CD1c-positive myeloid dendritic cell (primary cell): ENCODE measurements at regions not wholly inside any gene's neighbourhood (a gene's known extent, or its start where the extent isn't known, plus 50 kb on each side); places are given as distances from the start of the nearest gene placed in this dataset.

Experiments
- DNase-seq: peaks from one replicate; pipeline ENCODE4 v3.0.0-alpha.2; 2016; ENCODE audit errors: extremely low spot score

DNA sequence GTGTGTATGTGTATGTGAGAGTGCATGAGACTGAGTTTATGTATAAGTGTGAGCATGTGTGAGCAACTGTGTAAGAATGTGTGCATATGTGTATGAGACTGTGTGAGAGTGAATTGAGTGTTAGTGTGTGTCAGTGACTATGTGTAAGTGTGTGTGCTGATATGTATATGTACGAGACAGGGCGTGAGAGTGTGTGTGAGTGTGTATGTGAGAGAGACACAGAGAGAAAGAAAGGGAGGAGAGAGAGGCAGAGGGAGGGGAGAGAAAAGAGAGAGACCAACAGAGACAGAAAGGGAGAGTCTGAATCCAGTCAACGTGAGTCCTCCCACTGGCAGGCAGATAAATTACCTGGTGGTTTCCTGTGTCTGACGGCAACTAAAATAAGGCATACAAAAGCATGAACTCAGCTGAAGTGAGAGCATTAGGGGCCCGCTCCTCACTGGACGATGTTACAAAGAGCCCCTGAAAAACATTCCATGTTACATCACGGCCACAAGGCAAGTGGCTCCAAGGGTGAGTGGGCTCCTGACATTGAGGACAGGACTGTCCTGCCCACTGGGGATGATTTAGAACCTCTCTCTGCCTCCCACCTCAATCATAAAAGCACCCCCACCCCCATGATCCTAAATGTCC lies 66.6 kb upstream of the TIAM1 start:
- DNase-seq: no peak

DNA sequence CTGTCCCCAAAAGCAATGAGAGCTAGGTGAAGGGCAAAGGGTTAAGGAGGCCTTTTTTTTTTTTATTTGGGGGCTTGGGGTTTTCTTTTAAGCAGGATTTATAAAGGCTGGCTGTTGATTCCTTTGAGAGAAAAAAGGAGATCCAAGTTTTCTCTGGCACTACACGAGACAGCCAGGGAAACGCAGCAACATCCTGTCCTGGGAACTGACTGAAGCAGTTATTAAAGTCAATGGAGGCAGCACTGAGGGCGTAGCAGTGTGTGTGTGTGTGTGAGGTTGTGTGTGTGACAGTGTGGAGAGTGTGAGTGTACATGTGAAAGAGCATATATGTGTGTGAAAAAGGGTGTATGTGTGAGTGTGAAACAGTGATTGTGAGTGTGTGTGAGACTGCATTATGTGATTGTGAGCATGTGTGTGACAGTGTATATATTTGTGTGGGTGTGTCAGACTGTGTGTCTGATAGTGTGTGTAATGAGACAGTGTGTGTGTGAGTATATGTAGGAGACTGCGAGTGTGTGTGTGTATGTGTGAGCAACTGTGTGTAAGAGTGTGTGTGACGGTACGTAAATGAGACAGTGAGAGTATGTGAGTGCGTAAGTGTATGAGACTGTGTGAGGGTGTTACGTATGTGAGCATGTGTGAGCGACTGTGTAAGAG lies 65.9 kb upstream of the TIAM1 start:
- DNase-seq: no peak

DNA sequence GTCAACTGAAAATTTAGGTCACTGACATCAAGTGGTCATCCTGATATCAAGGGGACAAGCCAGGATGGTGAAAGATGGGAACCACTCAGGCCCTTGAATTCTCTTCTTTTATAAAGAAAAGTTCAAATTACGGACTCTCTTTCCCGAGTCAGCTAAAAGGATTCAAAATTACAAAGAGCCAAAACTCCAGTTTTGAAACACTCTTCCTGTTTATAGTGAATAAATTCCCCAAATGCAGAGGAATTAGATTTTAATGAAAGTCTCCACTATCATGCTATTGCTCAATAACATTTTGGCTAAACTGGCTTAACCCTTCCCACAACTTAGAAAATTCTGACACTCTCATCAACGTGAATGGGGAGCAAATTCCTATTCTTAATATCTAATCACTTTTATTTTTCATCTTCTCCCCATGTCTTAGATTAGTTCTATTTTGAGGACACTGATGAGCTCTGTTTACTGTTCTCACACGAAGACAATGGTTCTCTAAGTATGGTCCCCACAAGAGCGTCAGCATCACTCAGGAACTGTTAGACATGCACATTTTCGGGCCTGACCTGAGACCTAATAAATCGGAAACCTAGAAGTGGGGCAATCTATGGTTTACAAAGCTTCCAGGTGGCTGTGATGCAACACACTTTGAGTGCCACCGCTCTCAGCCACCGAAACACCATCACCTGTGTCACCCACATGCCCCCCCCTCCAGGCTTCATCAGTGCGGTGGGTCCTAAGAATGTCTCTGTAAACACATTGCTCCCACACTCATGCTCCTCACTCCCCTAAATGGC lies 64.4 kb upstream of the TIAM1 start:
- no peak for DNase-seq

DNA sequence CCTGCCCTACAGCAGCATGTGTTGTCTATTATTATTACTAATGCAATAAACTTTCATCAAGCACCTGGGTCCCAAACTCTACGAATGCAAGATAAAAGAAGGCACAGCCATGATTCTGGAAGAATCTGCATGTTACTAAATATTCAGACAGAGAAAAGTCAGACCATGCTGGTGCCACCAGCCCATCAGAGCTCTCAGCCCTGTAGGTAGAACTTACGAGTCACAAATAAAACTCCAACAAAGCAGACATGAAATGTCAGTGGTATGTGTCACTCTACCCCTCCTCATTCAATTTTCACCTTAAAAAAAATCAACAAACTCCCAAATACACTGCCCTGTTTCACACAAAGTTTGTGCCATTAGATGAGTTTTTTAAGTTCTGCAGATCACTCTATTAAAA lies 62.4 kb upstream of the TIAM1 start:
- DNase-seq: no peak

DNA sequence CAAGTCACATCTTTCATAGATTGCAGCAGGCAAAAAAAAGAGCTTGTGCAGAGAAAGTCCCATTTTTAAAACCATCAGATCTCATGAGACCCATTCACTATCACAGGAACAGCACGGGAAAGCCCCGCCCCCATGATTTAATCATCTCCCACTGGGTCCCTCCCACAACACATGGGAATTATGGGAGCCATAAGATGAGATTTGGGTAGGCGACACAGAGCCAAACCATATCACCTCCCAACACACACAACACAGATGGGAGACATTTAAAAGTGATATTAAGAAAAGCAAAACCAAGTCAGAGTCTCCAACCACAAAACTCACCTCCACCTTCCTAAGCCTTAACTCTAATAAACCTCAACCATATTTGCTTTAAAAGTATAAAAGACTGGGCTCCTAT lies 61.5 kb upstream of the TIAM1 start:
- DNase-seq: no peak

DNA sequence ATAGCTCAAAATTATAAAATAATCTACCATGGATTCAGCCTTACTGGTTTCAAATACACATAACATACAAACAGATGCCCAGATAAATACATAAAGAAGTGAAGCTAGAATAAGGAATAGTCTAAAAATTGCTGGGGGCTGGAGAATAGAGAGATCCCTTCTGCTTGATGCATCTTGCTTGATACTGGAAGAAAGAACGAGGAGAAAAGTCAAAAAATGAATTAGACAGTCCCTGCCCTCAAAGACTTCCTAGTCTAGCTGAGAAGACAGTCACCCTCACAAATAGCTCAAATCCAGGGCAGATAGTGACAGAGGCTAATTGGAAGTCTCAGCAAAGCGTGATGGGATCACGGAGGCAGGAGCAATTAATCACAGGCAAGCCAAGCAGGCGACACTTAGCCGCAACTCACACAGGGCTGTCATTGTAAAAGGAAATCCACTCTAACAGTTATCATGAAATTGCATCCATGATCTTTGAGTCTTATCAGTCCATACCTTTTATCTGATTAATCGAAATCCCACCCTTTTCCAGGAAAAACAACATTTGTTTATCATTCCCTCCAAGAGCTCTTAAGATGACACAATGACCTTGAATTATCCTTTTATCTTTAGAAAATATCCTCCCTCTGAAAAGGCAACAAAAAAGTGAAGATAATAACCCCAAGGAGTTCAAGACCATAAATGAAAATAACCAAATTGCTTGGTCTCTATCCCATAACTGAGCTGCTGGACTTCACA lies 59.7 kb upstream of the TIAM1 start:
- DNase-seq: no peak

DNA sequence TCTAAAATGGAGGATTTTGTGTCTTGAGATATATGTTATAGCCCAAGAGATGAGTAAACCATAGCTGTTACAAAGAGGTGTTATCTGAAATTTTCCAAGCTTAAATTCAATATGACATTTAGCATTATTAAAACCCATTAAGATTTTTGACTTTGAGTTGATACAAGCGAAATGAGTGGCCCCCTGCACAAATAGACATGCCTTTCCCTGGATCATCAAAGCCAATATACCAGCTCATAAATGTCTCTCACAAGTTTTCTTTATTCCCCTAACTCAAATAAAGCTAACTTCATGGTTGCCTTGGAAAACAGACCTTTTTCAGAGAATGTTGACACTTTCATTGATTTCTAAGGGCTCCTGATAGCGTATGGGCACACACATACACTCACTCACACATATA lies 55.5 kb upstream of the TIAM1 start:
- no peak for DNase-seq

DNA sequence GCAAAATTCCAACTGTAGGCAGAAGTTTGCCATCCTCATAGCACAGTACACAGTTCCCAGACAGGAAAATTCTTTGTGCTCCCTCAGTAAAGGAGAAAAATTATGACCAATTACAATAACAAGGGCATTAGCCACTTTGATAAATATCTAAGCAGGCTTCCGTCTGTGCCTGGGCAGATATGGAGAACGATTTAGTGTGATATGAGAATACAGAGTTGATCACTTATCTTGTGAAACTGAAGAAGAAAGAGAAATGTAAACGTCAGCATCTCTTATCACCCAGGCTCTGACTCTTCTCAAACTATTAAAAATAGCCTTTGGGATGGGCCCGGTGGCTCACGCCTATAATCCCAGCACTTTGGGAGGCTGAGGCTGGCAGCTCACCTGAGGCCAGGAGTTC lies 54.5 kb upstream of the TIAM1 start:
- DNase-seq: no peak

DNA sequence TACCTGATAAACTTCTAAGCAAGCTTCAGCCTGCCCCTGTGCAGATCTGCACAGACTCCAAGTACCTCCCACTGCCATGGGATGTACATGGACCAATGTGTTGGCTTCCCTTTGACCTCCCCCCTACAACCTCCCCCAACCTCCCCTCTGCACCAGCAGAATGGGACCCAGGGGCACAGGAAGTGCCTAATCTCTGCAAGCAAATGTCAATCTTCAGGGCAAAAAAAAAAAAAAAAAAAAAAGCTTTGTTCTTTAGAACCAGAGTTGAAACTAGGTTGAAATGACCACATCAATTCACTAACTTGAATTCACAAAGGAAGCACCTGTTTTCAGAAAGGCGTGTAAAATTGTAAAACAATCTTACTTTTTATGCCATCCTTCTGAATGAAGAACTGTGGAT lies 53.9 kb upstream of the TIAM1 start:
- no peak for DNase-seq

DNA sequence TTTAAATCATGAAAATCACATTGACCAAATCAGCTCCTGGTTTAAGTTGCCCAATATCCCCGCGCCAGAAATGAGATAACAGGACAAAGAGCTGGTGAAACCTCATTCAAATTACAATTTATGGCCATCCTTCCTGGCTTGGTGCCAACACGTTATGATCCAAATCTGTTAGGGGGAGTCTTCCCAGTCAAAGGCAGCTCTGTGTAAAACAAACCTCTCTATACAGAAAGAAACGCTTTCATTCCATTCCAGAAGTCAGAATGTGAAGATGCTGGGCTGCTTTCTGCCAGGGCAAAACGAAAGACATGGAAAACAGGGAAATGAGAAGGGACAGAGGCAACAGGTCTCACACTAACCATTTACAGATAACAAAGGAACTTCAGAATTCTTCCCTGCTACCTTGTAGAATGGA lies 53.5 kb upstream of the TIAM1 start:
- DNase-seq: no peak

DNA sequence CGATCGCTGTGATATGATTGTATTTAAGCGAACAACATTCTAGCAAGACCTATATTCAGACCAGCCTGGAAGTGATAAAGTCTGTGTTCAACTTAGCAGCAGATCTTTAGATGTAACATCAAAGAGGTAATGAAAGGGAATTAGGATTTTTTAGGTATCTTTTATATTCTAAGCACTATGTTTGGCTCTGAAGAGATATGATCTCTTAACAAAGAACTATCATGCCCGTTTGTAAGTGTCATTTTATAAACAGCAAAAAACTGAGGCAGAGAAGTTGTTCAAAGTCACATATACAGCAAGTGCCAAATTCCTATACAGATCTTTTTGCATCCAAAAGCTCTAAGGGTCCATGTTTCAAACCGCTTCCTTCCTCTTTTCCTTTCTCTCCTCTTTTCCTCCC lies 53.0 kb upstream of the TIAM1 start:
- no peak for DNase-seq

DNA sequence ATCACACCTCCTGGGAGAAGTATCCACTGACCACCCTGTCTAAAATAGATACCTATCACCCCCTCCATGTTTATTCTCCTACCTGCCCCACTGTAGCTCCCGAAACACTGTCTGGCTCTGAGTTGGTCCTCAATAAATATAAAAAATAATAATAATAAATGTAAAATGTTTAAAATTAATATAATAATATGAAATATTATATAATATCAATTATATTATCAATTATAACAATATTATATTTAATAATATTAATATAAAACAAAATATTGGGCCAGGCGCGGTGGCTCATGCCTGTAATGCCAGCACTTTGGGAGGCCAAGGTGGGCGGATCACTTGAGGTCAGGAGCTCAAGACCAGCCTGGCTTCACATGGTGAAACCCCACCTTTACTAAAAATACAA lies 52.3 kb upstream of the TIAM1 start:
- no peak for DNase-seq

DNA sequence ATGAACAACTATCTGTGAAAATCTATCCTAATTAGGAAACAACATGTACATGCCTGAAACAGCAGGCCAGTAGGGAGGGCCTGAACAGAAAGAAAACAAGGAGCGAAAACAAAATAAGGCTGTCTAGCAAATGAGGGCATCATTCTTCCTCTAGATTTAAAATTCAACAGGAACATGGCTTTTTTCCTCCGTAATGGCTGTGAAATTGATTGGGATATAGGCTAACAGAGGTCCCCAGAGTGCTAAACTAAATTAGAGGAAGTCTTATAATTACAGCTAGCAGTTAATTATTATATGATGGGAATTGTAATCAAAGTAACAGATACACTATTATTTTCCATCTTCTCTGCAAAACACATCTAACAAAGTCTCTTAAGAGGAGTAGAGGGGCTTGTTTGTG lies 51.7 kb upstream of the TIAM1 start:
- DNase-seq: no peak

DNA sequence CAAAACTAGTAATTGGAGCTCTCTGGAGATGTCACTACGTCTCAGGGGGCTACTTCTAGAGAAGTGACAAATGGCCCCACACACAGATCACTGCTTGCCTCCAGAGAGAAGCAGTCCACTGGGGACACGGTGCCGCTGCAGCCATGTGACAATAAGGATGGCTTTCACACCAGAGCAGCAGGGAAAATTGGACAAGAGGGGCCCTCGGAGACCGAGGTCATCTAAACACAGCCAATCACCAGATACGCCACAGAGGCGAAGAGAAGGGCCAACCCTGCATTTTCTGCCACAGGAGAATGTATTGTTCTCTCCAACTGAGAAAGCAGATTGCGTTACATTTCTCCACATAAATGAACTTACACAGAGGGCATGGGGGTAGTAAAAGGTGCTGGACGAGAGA lies 51.2 kb upstream of the TIAM1 start:
- DNase-seq: no peak

DNA sequence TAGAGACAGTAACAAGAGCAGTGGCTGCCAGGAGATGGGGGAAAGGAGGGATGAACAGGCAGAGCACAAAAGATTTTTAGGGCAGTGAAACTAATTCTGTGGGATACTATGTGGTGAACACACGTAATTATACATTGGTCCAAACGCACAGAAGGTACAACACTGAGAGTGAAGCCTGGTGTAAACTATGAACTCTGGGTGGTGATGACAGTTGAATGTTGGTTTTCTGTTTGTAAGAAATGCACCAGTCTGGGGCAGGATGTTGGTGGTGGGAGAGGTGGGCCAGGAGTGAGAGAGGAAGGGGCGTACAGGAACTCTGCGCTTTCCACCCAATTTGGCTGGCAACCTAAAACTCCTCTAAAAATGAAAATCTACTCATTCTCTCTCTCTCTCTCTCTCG lies 50.2 kb upstream of the TIAM1 start:
- no peak for DNase-seq
